WTC11 (cell line): ENCODE measurements at regions not wholly inside any gene's neighbourhood (a gene's known extent, or its start where the extent isn't known, plus 50 kb on each side); places are given as distances from the start of the nearest gene placed in this dataset.

Experiments
- ATAC-seq: fragments of 200-7000 bp; cut with Tn5 transposase; 2 replicates; pipeline ENCODE4 v1.10.0; 2021; ENCODE audit warnings: mild to moderate bottlenecking, moderate library complexity
- CTCF ChIA-PET: fragments of 300-600 bp; sonication (Branson Sonifier 250); formaldehyde crosslinking; loops from one replicate; lab custom pipeline; 2021; ENCODE audit warnings: antibody characterized with exemption; lab: Charles Lee
- POLR2A ChIA-PET: fragments of 350-600 bp; sonication (Branson Sonifier 250); formaldehyde crosslinking; loops from one replicate; lab custom pipeline; 2021; ENCODE audit warnings: antibody characterized with exemption; lab: Charles Lee
- DNase-seq: peaks from one replicate; pipeline ENCODE4 v3.0.0; 2021; ENCODE audit warnings: low spot score
- H3K27ac Mint-ChIP-seq: 2 replicates; pipeline ENCODE4 v1.8.0; 2021; ENCODE audit warnings: mixed read lengths
- H3K27me3 Mint-ChIP-seq: 2 replicates; pipeline ENCODE4 v1.8.0; 2021; ENCODE audit warnings: low read depth, mild to moderate bottlenecking, moderate library complexity, mixed read lengths
- H3K36me3 Mint-ChIP-seq: 2 replicates; pipeline ENCODE4 v1.8.0; 2021; ENCODE audit warnings: mixed read lengths
- H3K4me1 Mint-ChIP-seq: 2 replicates; pipeline ENCODE4 v1.8.0; 2022; ENCODE audit warnings: mixed read lengths
- H3K4me3 Mint-ChIP-seq: 2 replicates; pipeline ENCODE4 v1.8.0; 2021; ENCODE audit warnings: mild to moderate bottlenecking, moderate library complexity, mixed read lengths
- H3K9me3 Mint-ChIP-seq: 2 replicates; pipeline ENCODE4 v1.8.0; 2021; ENCODE audit warnings: mixed read lengths
- ATF1 ChIP-seq: sonication (generic); formaldehyde crosslinking; IDR thresholded peaks from 2 replicates; pipeline ENCODE4 v1.8.1; 2023; ENCODE audit warnings: mild to moderate bottlenecking, moderate library complexity, missing genetic modification reagents
- CREM ChIP-seq: sonication (generic); formaldehyde crosslinking; IDR thresholded peaks from 2 replicates; pipeline ENCODE4 v1.8.1; 2022; ENCODE audit warnings: mild to moderate bottlenecking, missing genetic modification reagents, moderate library complexity
- ELF4 ChIP-seq: sonication (generic); formaldehyde crosslinking; IDR thresholded peaks from 2 replicates; pipeline ENCODE4 v1.8.1; 2022; ENCODE audit warnings: low read depth, mild to moderate bottlenecking, moderate library complexity, missing genetic modification reagents
- ESRRA ChIP-seq: sonication (generic); formaldehyde crosslinking; IDR thresholded peaks from 2 replicates; pipeline ENCODE4 v1.8.1; 2022; ENCODE audit warnings: mild to moderate bottlenecking, missing genetic modification reagents, borderline replicate concordance
- FOXK1 ChIP-seq: sonication (generic); formaldehyde crosslinking; IDR thresholded peaks from 2 replicates; pipeline ENCODE4 v1.8.0; 2022; ENCODE audit warnings: mild to moderate bottlenecking, moderate library complexity, missing genetic modification reagents
- GRHL2 ChIP-seq: fragments of 250-450 bp; sonication (Bioruptor Pico); IDR thresholded peaks from 2 replicates; pipeline ENCODE4 v1.8.0; 2022; ENCODE audit warnings: mild to moderate bottlenecking, moderate library complexity; ENCODE audit not compliant: insufficient replicate concordance, severe bottlenecking
- IRF2 ChIP-seq: sonication (generic); formaldehyde crosslinking; IDR thresholded peaks from 2 replicates; pipeline ENCODE4 v1.8.0; 2022; ENCODE audit warnings: low read depth, missing genetic modification reagents, borderline replicate concordance
- NFE2L1 ChIP-seq: sonication (generic); formaldehyde crosslinking; IDR thresholded peaks from 2 replicates; pipeline ENCODE4 v1.8.1; 2023; ENCODE audit warnings: missing genetic modification reagents
- NFYB ChIP-seq: sonication (generic); formaldehyde crosslinking; conservative IDR thresholded peaks from 2 replicates; pipeline ENCODE4 v1.8.0; 2022; ENCODE audit warnings: low read depth, missing genetic modification reagents
- PRRX2 ChIP-seq: fragments of 250-450 bp; sonication (Bioruptor Pico); IDR thresholded peaks from 2 replicates; pipeline ENCODE4 v1.8.0; 2021; ENCODE audit warnings: mild to moderate bottlenecking
- RELA ChIP-seq: sonication (generic); formaldehyde crosslinking; IDR thresholded peaks from 2 replicates; pipeline ENCODE4 v1.8.1; 2022; ENCODE audit warnings: missing genetic modification reagents, mild to moderate bottlenecking, borderline replicate concordance
- ZNF317 ChIP-seq: sonication (generic); formaldehyde crosslinking; IDR thresholded peaks from 2 replicates; pipeline ENCODE4 v1.8.1; 2023; ENCODE audit warnings: low read depth, mild to moderate bottlenecking, moderate library complexity, missing genetic modification reagents, borderline replicate concordance
- TF ChIP-seq, protein P1 (sequence below): fragments of 250-450 bp; sonication (Bioruptor Pico); IDR thresholded peaks from 2 replicates; pipeline ENCODE4 v2.1.2; 2022; ENCODE audit warnings: mild to moderate bottlenecking, moderate library complexity
- TF ChIP-seq, protein P2 (sequence below): sonication (generic); formaldehyde crosslinking; IDR thresholded peaks from 2 replicates; pipeline ENCODE4 v1.8.1; 2022; ENCODE audit warnings: mild to moderate bottlenecking, missing genetic modification reagents, moderate library complexity, borderline replicate concordance
- TF ChIP-seq, protein P3 (sequence below): sonication (generic); formaldehyde crosslinking; IDR thresholded peaks from 2 replicates; pipeline ENCODE4 v1.8.1; 2022; ENCODE audit warnings: mild to moderate bottlenecking, moderate library complexity, missing genetic modification reagents
- TF ChIP-seq, protein P4 (sequence below): fragments of 200-600 bp; IDR thresholded peaks from 2 replicates; pipeline ENCODE4 v1.8.0; 2022; ENCODE audit warnings: antibody characterized with exemption
- TF ChIP-seq, protein P5 (sequence below): sonication (generic); formaldehyde crosslinking; IDR thresholded peaks from 2 replicates; pipeline ENCODE4 v1.8.0; 2022; ENCODE audit warnings: mild to moderate bottlenecking, missing genetic modification reagents

DNA sequence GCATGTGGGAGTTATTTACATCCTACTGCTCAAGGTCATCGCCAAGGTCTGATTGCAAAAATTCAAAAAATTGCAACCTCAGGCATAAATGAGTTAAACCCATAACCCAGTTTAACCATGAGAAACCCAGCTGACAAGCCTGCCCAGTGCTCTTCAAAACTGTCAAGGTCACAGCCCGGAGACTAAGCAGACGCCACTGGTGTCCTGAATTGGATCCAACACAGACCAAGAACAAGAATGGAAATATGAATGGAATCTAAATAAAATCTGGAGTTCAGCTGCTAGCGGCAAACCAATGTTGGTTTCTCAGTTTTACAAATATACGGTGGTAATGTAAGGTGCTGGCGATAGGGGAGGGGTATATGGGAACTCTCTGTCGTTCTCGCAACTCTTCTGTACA lies 201.5 kb upstream of the MVB12B start:
- TF ChIP-seq, protein P1, sequence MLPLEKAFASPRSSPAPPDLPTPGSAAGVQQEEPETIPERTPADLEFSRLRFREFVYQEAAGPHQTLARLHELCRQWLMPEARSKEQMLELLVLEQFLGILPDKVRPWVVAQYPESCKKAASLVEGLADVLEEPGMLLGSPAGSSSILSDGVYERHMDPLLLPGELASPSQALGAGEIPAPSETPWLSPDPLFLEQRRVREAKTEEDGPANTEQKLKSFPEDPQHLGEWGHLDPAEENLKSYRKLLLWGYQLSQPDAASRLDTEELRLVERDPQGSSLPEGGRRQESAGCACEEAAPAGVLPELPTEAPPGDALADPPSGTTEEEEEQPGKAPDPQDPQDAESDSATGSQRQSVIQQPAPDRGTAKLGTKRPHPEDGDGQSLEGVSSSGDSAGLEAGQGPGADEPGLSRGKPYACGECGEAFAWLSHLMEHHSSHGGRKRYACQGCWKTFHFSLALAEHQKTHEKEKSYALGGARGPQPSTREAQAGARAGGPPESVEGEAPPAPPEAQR = no peak
- TF ChIP-seq, protein P2, sequence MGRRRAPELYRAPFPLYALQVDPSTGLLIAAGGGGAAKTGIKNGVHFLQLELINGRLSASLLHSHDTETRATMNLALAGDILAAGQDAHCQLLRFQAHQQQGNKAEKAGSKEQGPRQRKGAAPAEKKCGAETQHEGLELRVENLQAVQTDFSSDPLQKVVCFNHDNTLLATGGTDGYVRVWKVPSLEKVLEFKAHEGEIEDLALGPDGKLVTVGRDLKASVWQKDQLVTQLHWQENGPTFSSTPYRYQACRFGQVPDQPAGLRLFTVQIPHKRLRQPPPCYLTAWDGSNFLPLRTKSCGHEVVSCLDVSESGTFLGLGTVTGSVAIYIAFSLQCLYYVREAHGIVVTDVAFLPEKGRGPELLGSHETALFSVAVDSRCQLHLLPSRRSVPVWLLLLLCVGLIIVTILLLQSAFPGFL (CRISPR knock-in tag) = no peak
- no peak for TF ChIP-seq ATF1
- TF ChIP-seq PRRX2 (CRISPR knock-in tag) = no peak
- no peak for TF ChIP-seq ELF4 (CRISPR knock-in tag)
- POLR2A ChIA-PET = no interaction called here
- Mint-ChIP-seq H3K36me3 (no peaks in the 10 kb centered on the region), H3K9me3 (no peaks in the 10 kb centered on the region), H3K27me3 (peaks cover 2% of the 10 kb centered on the region; the same call in 1 of the 2 replicates), H3K4me3 (no peak overlapping the region), H3K27ac (no peak overlapping the region), H3K4me1 (no peaks in the 10 kb centered on the region)
- CTCF ChIA-PET = no interaction called here
- ATAC-seq (no peak), DNase-seq (no peak)

DNA sequence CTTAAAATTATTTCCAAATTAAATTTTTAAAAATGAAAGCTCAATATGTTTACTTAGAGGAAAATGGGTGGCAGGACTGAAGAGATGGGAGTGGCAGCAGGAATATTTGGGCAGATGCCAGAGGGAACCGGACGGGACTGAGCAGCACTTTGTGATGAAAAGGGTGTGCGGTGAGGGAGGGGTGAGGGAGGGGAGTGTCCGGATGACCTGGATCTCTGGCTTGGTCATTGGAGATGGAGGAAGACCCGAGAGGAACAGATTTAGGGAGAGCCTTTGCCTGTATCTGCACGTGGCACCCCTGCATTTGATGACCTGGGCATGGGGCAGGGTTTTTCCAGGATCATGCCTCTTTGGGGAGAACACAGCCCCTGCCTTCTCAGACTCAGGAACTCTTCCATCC lies 201.1 kb upstream of the MVB12B start:
- POLR2A ChIA-PET = no interaction called here
- H3K27ac Mint-ChIP-seq = no peak overlapping the region

DNA sequence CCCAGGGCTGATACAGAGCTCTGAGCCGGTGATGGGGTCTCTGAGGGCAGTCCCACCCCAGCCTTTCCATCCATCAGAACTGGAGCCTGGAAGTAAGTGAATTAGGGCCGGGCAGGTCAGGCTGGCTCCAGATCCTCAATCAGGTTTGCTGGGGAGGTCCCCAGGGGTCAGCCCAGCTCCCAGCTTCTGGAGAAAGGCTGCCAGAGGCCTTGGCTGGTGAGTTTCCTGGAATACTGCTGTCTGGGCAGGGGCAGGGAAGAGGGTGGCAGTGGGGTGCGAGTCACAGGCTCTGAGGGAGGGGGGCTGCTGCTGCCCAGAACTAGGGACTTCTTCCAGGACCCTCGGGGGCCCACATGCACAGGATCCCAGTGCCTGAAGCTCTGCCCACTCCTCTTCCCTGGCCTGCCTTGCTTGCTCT lies 200.6 kb upstream of the MVB12B start:
- no peak overlapping the region for H3K4me3 Mint-ChIP-seq
- CTCF ChIA-PET = no interaction called here
- peaks cover 2% of the 10 kb centered on the region; the same call in 1 of the 2 replicates for H3K27me3 Mint-ChIP-seq
- H3K36me3 Mint-ChIP-seq = no peaks in the 10 kb centered on the region
- no peaks in the 10 kb centered on the region for H3K9me3 Mint-ChIP-seq
- no peaks in the 10 kb centered on the region for H3K4me1 Mint-ChIP-seq
- no peak overlapping the region for H3K27ac Mint-ChIP-seq
- no peak for DNase-seq
- TF ChIP-seq NFE2L1 (CRISPR knock-in tag) = no peak
- TF ChIP-seq ZNF317 (CRISPR knock-in tag) = no peak
- TF ChIP-seq GRHL2 (CRISPR knock-in tag) = no peak
- no peak for TF ChIP-seq NFYB (CRISPR knock-in tag)
- TF ChIP-seq, all 79 proteins: peak for 0
- no peak for ATAC-seq
- POLR2A ChIA-PET = no interaction called here

More for the DNA sequence above, 201.1 kb upstream of the MVB12B start:
- CTCF ChIA-PET = no interaction called here
- Mint-ChIP-seq H3K4me3 (no peak overlapping the region), H3K9me3 (no peaks in the 10 kb centered on the region), H3K4me1 (no peaks in the 10 kb centered on the region), H3K36me3 (no peaks in the 10 kb centered on the region), H3K27me3 (peaks cover 2% of the 10 kb centered on the region; the same call in 1 of the 2 replicates)
- TF ChIP-seq RELA (CRISPR knock-in tag) = no peak
- TF ChIP-seq, protein P3, sequence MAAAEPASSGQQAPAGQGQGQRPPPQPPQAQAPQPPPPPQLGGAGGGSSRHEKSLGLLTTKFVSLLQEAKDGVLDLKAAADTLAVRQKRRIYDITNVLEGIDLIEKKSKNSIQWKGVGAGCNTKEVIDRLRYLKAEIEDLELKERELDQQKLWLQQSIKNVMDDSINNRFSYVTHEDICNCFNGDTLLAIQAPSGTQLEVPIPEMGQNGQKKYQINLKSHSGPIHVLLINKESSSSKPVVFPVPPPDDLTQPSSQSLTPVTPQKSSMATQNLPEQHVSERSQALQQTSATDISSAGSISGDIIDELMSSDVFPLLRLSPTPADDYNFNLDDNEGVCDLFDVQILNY = no peak
- TF ChIP-seq, protein P4, sequence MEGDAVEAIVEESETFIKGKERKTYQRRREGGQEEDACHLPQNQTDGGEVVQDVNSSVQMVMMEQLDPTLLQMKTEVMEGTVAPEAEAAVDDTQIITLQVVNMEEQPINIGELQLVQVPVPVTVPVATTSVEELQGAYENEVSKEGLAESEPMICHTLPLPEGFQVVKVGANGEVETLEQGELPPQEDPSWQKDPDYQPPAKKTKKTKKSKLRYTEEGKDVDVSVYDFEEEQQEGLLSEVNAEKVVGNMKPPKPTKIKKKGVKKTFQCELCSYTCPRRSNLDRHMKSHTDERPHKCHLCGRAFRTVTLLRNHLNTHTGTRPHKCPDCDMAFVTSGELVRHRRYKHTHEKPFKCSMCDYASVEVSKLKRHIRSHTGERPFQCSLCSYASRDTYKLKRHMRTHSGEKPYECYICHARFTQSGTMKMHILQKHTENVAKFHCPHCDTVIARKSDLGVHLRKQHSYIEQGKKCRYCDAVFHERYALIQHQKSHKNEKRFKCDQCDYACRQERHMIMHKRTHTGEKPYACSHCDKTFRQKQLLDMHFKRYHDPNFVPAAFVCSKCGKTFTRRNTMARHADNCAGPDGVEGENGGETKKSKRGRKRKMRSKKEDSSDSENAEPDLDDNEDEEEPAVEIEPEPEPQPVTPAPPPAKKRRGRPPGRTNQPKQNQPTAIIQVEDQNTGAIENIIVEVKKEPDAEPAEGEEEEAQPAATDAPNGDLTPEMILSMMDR = no peak
- TF ChIP-seq PRRX2 (CRISPR knock-in tag) = no peak
- TF ChIP-seq CREM (CRISPR knock-in tag) = no peak
- TF ChIP-seq NFE2L1 (CRISPR knock-in tag) = no peak
- TF ChIP-seq ESRRA = no peak
- TF ChIP-seq, protein P5, sequence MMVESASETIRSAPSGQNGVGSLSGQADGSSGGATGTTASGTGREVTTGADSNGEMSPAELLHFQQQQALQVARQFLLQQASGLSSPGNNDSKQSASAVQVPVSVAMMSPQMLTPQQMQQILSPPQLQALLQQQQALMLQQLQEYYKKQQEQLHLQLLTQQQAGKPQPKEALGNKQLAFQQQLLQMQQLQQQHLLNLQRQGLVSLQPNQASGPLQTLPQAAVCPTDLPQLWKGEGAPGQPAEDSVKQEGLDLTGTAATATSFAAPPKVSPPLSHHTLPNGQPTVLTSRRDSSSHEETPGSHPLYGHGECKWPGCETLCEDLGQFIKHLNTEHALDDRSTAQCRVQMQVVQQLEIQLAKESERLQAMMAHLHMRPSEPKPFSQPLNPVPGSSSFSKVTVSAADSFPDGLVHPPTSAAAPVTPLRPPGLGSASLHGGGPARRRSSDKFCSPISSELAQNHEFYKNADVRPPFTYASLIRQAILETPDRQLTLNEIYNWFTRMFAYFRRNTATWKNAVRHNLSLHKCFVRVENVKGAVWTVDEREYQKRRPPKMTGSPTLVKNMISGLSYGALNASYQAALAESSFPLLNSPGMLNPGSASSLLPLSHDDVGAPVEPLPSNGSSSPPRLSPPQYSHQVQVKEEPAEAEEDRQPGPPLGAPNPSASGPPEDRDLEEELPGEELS (CRISPR knock-in tag) = no peak
- no peak for TF ChIP-seq FOXK1 (CRISPR knock-in tag)
- no peak for TF ChIP-seq IRF2 (CRISPR knock-in tag)
- no peak for ATAC-seq
- DNase-seq = no peak
